Urothelium cell line (cell line): ENCODE measurements at regions not wholly inside any gene's neighbourhood (a gene's known extent, or its start where the extent isn't known, plus 50 kb on each side); places are given as distances from the start of the nearest gene placed in this dataset.
"Not testable (repeated sequence)": the region's sequence is repeated elsewhere in the genome, so short reads cannot be mapped to it uniquely, and the experiment has no call there.

Source experiments
- DNase-seq: peaks from one replicate; pipeline ENCODE4 v3.0.0; 2011; ENCODE audit warnings: low spot score, mixed read lengths
- FAIRE-seq: peaks from 2 replicates; lab custom pipeline; 2011; peaks lifted over from hg19 to GRCh38; lab: Jason Lieb, UNC

GRCh38 chr15:77865106-77865610 lies 212.4 kb downstream of the TBC1D2B start:
- DNase-seq (no peak), FAIRE-seq (peak; percentile 79)

GRCh38 chr15:77864211-77865105 lies 213.1 kb downstream of the TBC1D2B start:
- DNase-seq: peak; percentile 56
- peak; percentile 52 for FAIRE-seq

GRCh38 chr15:77863491-77864105 lies 213.9 kb downstream of the TBC1D2B start:
- DNase-seq (no peak), FAIRE-seq (no peak)

- FAIRE-seq (no peak), DNase-seq (no peak)
These were observed 214.8 kb downstream of the TBC1D2B start for GRCh38 chr15:77862651-77863104.

GRCh38 chr15:77861997-77862635 lies 215.4 kb downstream of the TBC1D2B start:
- peak; percentile 92 for FAIRE-seq
- DNase-seq: not testable (repeated sequence)

- FAIRE-seq: no peak
- DNase-seq: no peak
These were observed 217.3 kb downstream of the TBC1D2B start for GRCh38 chr15:77860071-77860691.

GRCh38 chr15:77859491-77860060 lies 217.9 kb downstream of the TBC1D2B start:
- FAIRE-seq (peak; percentile 27), DNase-seq (no peak)

GRCh38 chr15:77858792-77859490 lies 218.6 kb downstream of the TBC1D2B start:
- FAIRE-seq (peak; percentile 73), DNase-seq (no peak)

GRCh38 chr15:77857419-77857818 lies 220.1 kb downstream of the TBC1D2B start:
- DNase-seq (no peak), FAIRE-seq (no peak)

- FAIRE-seq: no peak
- no peak for DNase-seq
These were observed 220.7 kb downstream of the TBC1D2B start for GRCh38 chr15:77856705-77857346.

- DNase-seq: no peak
- no peak for FAIRE-seq
These were observed 221.6 kb downstream of the TBC1D2B start for GRCh38 chr15:77855871-77856270.

GRCh38 chr15:77854980-77855379 lies 222.3 kb upstream of the LINGO1 start:
- no peak for FAIRE-seq

GRCh38 chr15:77853910-77854309 lies 221.2 kb upstream of the LINGO1 start:
- DNase-seq (no peak), FAIRE-seq (no peak)

More at GRCh38 chr15:77854980-77855379, 222.3 kb upstream of the LINGO1 start:
- DNase-seq: no peak

- DNase-seq (no peak), FAIRE-seq (no peak)
These were observed 220.3 kb upstream of the LINGO1 start for GRCh38 chr15:77853008-77853328.

GRCh38 chr15:77852241-77853007 lies 219.7 kb upstream of the LINGO1 start:
- FAIRE-seq: no peak
- DNase-seq: no peak

GRCh38 chr15:77851691-77852090 lies 219.0 kb upstream of the LINGO1 start:
- FAIRE-seq: no peak
- no peak for DNase-seq

GRCh38 chr15:77851086-77851485 lies 218.4 kb upstream of the LINGO1 start:
- no peak for FAIRE-seq
- DNase-seq: no peak

- FAIRE-seq (no peak), DNase-seq (no peak)
These were observed 214.3 kb upstream of the LINGO1 start for GRCh38 chr15:77846986-77847385.

GRCh38 chr15:77846360-77846759 lies 213.6 kb upstream of the LINGO1 start:
- no peak for FAIRE-seq
- no peak for DNase-seq
